ENCODE measurements at regions not wholly inside any gene's neighbourhood (a gene's known extent, or its start where the extent isn't known, plus 50 kb on each side); places are given as distances from the start of the nearest gene placed in this dataset.

DNA sequence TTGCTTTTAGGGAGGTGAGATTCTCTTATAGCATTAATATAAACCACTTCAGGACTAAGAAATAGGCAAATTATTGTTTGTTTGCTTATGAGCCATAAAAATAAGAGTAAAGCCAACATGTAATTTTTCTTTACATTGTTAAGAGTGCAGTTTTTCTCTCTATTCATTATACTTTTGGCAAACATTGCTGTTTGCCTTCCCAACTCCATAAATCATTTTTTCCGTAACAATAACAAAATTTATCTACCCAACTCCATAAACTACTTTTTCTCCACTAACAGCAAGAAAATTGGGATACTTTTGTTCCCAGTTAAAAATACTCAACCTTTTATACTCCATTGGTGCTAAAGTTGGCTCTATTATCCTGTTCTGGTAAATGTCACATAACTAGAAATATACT is 229.7 kb upstream of the GPRIN3 start:
- no peaks in the 10 kb centered on the region for H3K4me1 ChIP-seq
- DNase-seq: no peak
- WGBS, 2 donors (ENCODE audit: low coverage in 1 of 2): 33 to 68% methylated on average over 1 of the region's 1 CpG
- H3K9me3 ChIP-seq: no peaks in the 10 kb centered on the region
- no peaks in the 10 kb centered on the region for H3K27me3 ChIP-seq
- no peak overlapping the region for H3K4me3 ChIP-seq
- in situ Hi-C loops (cut with MboI; ENCODE audit: low pct_ligation_motif_present in 1 of 4, low pct_unique_long_range_greater_than_20kb in 1 of 4, low sequenced_read_pairs in 3 of 4) (no loop called here), intact Hi-C loops (cut with DNase I; ENCODE audit: low total_unique reads) (no loop called here)
- no peak overlapping the region for H3K27ac ChIP-seq
- TF ChIP-seq EP300 (IDR thresholded peaks at IDR 0.05; ENCODE audit: low read depth): no peak
- TF ChIP-seq, protein P1, sequence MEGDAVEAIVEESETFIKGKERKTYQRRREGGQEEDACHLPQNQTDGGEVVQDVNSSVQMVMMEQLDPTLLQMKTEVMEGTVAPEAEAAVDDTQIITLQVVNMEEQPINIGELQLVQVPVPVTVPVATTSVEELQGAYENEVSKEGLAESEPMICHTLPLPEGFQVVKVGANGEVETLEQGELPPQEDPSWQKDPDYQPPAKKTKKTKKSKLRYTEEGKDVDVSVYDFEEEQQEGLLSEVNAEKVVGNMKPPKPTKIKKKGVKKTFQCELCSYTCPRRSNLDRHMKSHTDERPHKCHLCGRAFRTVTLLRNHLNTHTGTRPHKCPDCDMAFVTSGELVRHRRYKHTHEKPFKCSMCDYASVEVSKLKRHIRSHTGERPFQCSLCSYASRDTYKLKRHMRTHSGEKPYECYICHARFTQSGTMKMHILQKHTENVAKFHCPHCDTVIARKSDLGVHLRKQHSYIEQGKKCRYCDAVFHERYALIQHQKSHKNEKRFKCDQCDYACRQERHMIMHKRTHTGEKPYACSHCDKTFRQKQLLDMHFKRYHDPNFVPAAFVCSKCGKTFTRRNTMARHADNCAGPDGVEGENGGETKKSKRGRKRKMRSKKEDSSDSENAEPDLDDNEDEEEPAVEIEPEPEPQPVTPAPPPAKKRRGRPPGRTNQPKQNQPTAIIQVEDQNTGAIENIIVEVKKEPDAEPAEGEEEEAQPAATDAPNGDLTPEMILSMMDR (IDR thresholded peaks at IDR 0.05): no peak
- TF ChIP-seq POLR2A (IDR thresholded peaks at IDR 0.05): no peak
- no peak for TF ChIP-seq POLR2AphosphoS5 (IDR thresholded peaks at IDR 0.05)
- H3K36me3 ChIP-seq: no peaks in the 10 kb centered on the region

DNA sequence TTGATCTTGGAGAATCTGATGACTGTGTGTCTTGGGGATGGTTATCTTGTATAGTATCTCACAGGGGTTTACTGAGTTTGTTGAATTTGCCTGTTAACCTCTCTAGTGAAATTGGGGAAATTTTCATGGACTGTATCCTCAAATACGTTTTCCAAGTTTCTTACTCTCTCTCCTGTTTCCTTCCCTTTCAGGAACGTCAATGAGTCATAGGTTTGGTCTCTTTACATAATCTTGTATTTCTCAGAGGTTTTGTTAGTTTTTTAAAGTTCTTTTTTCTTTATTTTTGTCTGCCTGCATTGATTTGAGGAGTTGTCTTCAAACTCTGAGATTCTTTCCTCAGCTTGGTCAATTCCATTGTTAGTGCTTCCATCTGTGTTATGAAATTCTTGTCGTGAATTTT is 227.7 kb upstream of the GPRIN3 start:
- H3K9me3 ChIP-seq: no peaks in the 10 kb centered on the region
- in situ Hi-C loops (cut with MboI; ENCODE audit: low pct_ligation_motif_present in 1 of 4, low pct_unique_long_range_greater_than_20kb in 1 of 4, low sequenced_read_pairs in 3 of 4): no loop called here
- DNase-seq: no peak
- WGBS, 2 donors (ENCODE audit: low coverage in 1 of 2): 68 to 85% methylated on average over 3 of the region's 3 CpGs
- no peaks in the 10 kb centered on the region for H3K36me3 ChIP-seq
- H3K27ac ChIP-seq: no peak overlapping the region
- no peaks in the 10 kb centered on the region for H3K27me3 ChIP-seq
- H3K4me1 ChIP-seq: no peaks in the 10 kb centered on the region
- TF ChIP-seq EP300 (IDR thresholded peaks at IDR 0.05; ENCODE audit: low read depth) (no peak), POLR2AphosphoS5 (IDR thresholded peaks at IDR 0.05) (no peak), POLR2A (IDR thresholded peaks at IDR 0.05) (no peak)
- TF ChIP-seq, protein P1 (IDR thresholded peaks at IDR 0.05): no peak
- no peak overlapping the region for H3K4me3 ChIP-seq
- intact Hi-C loops (cut with DNase I; ENCODE audit: low total_unique reads): no loop called here

DNA sequence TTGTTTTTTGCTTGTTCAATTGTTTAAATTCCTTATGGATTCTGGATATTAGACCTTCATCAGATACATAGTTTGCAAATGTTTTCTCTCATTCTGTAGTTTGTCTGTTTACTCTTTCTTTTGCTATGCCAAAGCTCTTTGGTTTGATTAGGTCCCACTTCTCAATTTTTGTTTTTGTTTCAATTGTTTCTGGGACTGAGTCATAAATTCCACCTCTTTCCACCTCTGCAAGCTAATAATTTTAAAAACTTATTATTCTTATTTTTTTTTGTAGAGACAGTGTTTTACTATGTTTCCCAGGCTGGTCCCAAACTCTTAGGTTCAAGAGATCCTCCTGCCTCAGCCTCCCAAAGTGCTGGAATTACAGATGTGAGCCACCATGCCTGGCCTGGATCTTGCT is 226.8 kb upstream of the GPRIN3 start:
- H3K27me3 ChIP-seq: no peaks in the 10 kb centered on the region
- H3K4me1 ChIP-seq: no peaks in the 10 kb centered on the region
- intact Hi-C loops (cut with DNase I; ENCODE audit: low total_unique reads) (no loop called here), in situ Hi-C loops (cut with MboI; ENCODE audit: low pct_ligation_motif_present in 1 of 4, low pct_unique_long_range_greater_than_20kb in 1 of 4, low sequenced_read_pairs in 3 of 4) (no loop called here)
- no peak for DNase-seq
- H3K27ac ChIP-seq: no peak overlapping the region
- TF ChIP-seq POLR2A (IDR thresholded peaks at IDR 0.05): no peak
- TF ChIP-seq POLR2AphosphoS5 (IDR thresholded peaks at IDR 0.05): no peak
- TF ChIP-seq EP300 (IDR thresholded peaks at IDR 0.05; ENCODE audit: low read depth): no peak
- TF ChIP-seq, protein P1 (IDR thresholded peaks at IDR 0.05): no peak
- H3K9me3 ChIP-seq: no peaks in the 10 kb centered on the region
- H3K4me3 ChIP-seq: no peak overlapping the region
- no peaks in the 10 kb centered on the region for H3K36me3 ChIP-seq

DNA sequence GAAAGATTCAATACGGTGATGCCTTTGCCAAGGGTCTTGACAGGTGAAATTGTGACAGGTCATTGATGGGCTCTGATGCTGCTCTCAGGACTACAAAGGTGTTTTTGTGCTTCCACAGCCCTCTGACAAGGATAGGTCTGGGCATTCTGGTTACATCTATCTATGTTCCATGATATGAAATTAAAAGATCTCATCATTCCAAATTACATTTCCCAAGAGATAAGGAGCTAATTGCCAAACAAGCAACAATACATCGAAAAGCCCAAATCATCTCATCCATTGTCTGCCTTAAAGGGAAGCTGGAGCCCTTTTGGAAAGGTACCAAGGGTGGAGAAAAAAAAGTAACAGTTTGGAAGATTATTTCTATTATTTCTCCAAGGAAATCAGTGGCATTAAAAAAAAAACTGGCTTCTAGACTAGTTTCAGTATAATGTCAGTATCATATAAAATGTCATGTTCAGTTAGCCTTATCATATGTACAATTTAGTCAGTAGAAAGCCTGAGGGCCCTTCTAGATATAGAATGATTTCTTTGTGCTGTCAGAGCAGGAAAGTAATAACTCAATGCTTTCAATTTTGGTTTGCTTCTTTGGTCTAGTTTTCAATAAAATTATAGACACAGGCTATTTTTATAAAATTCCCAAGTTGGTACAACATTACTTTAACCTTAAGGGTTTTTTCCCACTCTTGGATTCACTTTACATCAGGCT is 224.5 kb upstream of the GPRIN3 start:
- Histone ChIP-seq H3K27me3 (no peaks in the 10 kb centered on the region), H3K9me3 (no peaks in the 10 kb centered on the region), H3K27ac (no peak overlapping the region), H3K4me3 (no peak overlapping the region), H3K36me3 (no peaks in the 10 kb centered on the region), H3K4me1 (no peaks in the 10 kb centered on the region)
- 87 to 90% methylated on average over 2 of the region's 2 CpGs for WGBS, 2 donors (ENCODE audit: low coverage in 1 of 2)
- DNase-seq: no peak
- TF ChIP-seq POLR2AphosphoS5 (IDR thresholded peaks at IDR 0.05) (no peak), POLR2A (IDR thresholded peaks at IDR 0.05) (no peak), EP300 (IDR thresholded peaks at IDR 0.05; ENCODE audit: low read depth) (no peak)
- TF ChIP-seq, protein P1 (IDR thresholded peaks at IDR 0.05): no peak
- intact Hi-C loops (cut with DNase I; ENCODE audit: low total_unique reads): no loop called here
- in situ Hi-C loops (cut with MboI; ENCODE audit: low pct_ligation_motif_present in 1 of 4, low pct_unique_long_range_greater_than_20kb in 1 of 4, low sequenced_read_pairs in 3 of 4): no loop called here

Data from transverse colon (tissue), 4 donors.